PC-3 (cell line): ENCODE measurements at regions not wholly inside any gene's neighbourhood (a gene's known extent, or its start where the extent isn't known, plus 50 kb on each side); places are given as distances from the start of the nearest gene placed in this dataset.

Experiments
- ATAC-seq: fragments of 200-7000 bp; cut with Tn5 transposase; 2 replicates; pipeline ENCODE4 v1.9.1; 2020; ENCODE audit warnings: mild to moderate bottlenecking, moderate library complexity
- BruUV-seq: library from RNA; stranded (reverse); fragments of 400-500 nt; replicated peaks from 2 replicates; lab custom pipeline; 2021; lab: Mats Ljungman, UMichigan
- CTCF ChIA-PET: fragments of 300-600 bp; sonication (Branson Sonifier 250); formaldehyde crosslinking; loops from one replicate; lab custom pipeline; 2022; ENCODE audit warnings: antibody characterized with exemption; lab: Charles Lee
- POLR2A ChIA-PET: fragments of 300-600 bp; sonication (Branson Sonifier 250); formaldehyde crosslinking; loops from one replicate; lab custom pipeline; 2022; ENCODE audit warnings: antibody characterized with exemption; ENCODE audit not compliant: unreplicated experiment; lab: Charles Lee
- DNase-seq: peaks from one replicate; pipeline ENCODE4 v3.0.0-alpha.2; 2015
- H2AFZ ChIP-seq: fragments of 300-600 bp; sonication (generic); 2 replicates; pipeline ENCODE4 v1.6.0; 2016; ENCODE audit warnings: antibody characterized with exemption, low read length
- H3F3A ChIP-seq: fragments of 300-600 bp; sonication (generic); one replicate; pipeline ENCODE4 v1.6.0; 2017; ENCODE audit warnings: antibody characterized with exemption, low read length, control low read depth, mild to moderate bottlenecking; ENCODE audit not compliant: unreplicated experiment
- H3K27ac ChIP-seq: fragments of 300-600 bp; sonication (generic); 2 replicates; pipeline ENCODE4 v1.5.1; 2016; ENCODE audit warnings: mild to moderate bottlenecking, low read length
- H3K27me3 ChIP-seq: fragments of 300-600 bp; sonication (generic); 2 replicates; pipeline ENCODE4 v1.6.1; 2016; ENCODE audit warnings: low read length, mixed read lengths
- H3K36me3 ChIP-seq: fragments of 300-600 bp; sonication (generic); 2 replicates; pipeline ENCODE4 v1.6.1; 2016; ENCODE audit warnings: low read depth, mixed run types, low read length, mixed read lengths
- H3K4me1 ChIP-seq: fragments of 300-600 bp; sonication (generic); 2 replicates; pipeline ENCODE4 v1.5.1; 2016; ENCODE audit warnings: low read length; ENCODE audit not compliant: insufficient read depth
- H3K4me2 ChIP-seq: fragments of 300-600 bp; sonication (generic); 2 replicates; pipeline ENCODE4 v1.6.0; 2016; ENCODE audit warnings: low read length
- H3K4me3 ChIP-seq: fragments of 300-600 bp; sonication (generic); 2 replicates; pipeline ENCODE4 v1.5.1; 2016; ENCODE audit warnings: mild to moderate bottlenecking, low read length, mixed read lengths
- H3K79me2 ChIP-seq: fragments of 300-600 bp; sonication (generic); 2 replicates; pipeline ENCODE4 v1.6.1; 2017; ENCODE audit warnings: low read length, mixed read lengths
- H3K9ac ChIP-seq: fragments of 300-600 bp; sonication (generic); 2 replicates; pipeline ENCODE4 v1.6.0; 2016; ENCODE audit warnings: mild to moderate bottlenecking, low read length
- H3K9me2 ChIP-seq: fragments of 300-600 bp; sonication (generic); replicated peaks from 2 replicates; pipeline ENCODE4 v1.6.1; 2016; ENCODE audit warnings: mixed run types, low read length, mixed read lengths
- H3K9me3 ChIP-seq: fragments of 300-600 bp; sonication (generic); 2 replicates; pipeline ENCODE4 v1.6.1; 2016; ENCODE audit warnings: low read length, mixed read lengths
- H4K20me1 ChIP-seq: fragments of 300-600 bp; sonication (generic); 2 replicates; pipeline ENCODE4 v1.6.1; 2016; ENCODE audit warnings: low read length, mixed read lengths
- CTCF ChIP-seq: fragments of 300-600 bp; sonication (generic); conservative IDR thresholded peaks from 2 replicates; pipeline ENCODE4 v1.5.1; 2017; ENCODE audit warnings: antibody characterized with exemption, low read depth, mild to moderate bottlenecking, low read length
- EZH2 ChIP-seq: fragments of 300-600 bp; sonication (generic); IDR thresholded peaks from one replicate; pipeline ENCODE4 v1.6.1; 2017; ENCODE audit warnings: antibody characterized with exemption, mild to moderate bottlenecking, low read length; ENCODE audit not compliant: unreplicated experiment
- EZH2phosphoT487 ChIP-seq: fragments of 300-600 bp; sonication (generic); IDR thresholded peaks from 2 replicates; pipeline ENCODE4 v1.6.1; 2018; ENCODE audit warnings: mild to moderate bottlenecking, antibody characterized with exemption, low read length, borderline replicate concordance
- intact Hi-C: fragments of 100-400 bp; cut with micrococcal nuclease; formaldehyde crosslinking; loops from 2 replicates; pipeline ENCODE4 v1.9.0; 2023

DNA sequence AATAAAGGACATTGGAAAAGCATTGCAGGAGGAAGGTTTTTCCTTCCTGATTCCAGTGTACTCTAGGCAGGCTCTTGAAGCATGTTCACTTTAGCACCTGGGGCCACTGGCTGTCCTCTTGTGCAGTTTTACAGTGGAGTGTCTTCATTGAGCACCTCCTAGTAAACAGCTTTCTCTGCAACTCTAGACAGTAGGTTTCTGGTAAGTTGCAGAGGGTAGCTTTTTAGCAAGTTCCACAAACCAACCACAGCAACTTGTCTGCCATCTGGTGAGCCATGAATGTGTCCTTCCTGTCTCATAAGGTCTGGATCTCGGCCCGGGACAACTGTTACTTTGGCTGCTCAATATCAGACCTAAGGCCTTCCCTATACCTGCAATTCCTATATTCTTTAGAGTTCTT lies 488.0 kb downstream of the MAN2A1 start:
- DNase-seq (no peak), ATAC-seq (no peak)
- H3K9me3 ChIP-seq: no peaks in the 10 kb centered on the region
- H3K27me3 ChIP-seq: no peaks in the 10 kb centered on the region
- no peak overlapping the region for H2AFZ ChIP-seq
- H3K9ac ChIP-seq: no peak overlapping the region
- H3K27ac ChIP-seq: no peak overlapping the region
- H3K9me2 ChIP-seq: no peaks in the 10 kb centered on the region
- no peak overlapping the region for H3K4me3 ChIP-seq
- H3K4me1 ChIP-seq: no peaks in the 10 kb centered on the region
- H4K20me1 ChIP-seq: no peaks in the 10 kb centered on the region
- no peaks in the 10 kb centered on the region for H3F3A ChIP-seq
- intact Hi-C loops: no loop called here
- no TSS peak for BruUV-seq
- TF ChIP-seq CTCF (no peak), EZH2phosphoT487 (no peak), EZH2 (no peak)
- ChIA-PET POLR2A (no interaction called here), CTCF (no interaction called here)
- no peaks in the 10 kb centered on the region for H3K36me3 ChIP-seq
- H3K79me2 ChIP-seq: no peaks in the 10 kb centered on the region
- H3K4me2 ChIP-seq: no peak overlapping the region

- ChIA-PET CTCF (no interaction called here), POLR2A (no interaction called here)
- ATAC-seq (no peak), DNase-seq (no peak)
- no peak overlapping the region for H2AFZ ChIP-seq
- intact Hi-C loops: no loop called here
- H3K9ac ChIP-seq: no peak overlapping the region
- H3K4me3 ChIP-seq: no peak overlapping the region
- TF ChIP-seq EZH2phosphoT487 (no peak), CTCF (no peak), EZH2 (no peak)
- no peaks in the 10 kb centered on the region for H3K79me2 ChIP-seq
- no peaks in the 10 kb centered on the region for H3K4me1 ChIP-seq
- no peaks in the 10 kb centered on the region for H3K36me3 ChIP-seq
- H3K9me3 ChIP-seq: no peaks in the 10 kb centered on the region
- no peaks in the 10 kb centered on the region for H4K20me1 ChIP-seq
- H3K27me3 ChIP-seq: no peaks in the 10 kb centered on the region
- no peak overlapping the region for H3K27ac ChIP-seq
- no peaks in the 10 kb centered on the region for H3F3A ChIP-seq
- no peak overlapping the region for H3K4me2 ChIP-seq
- H3K9me2 ChIP-seq: no peaks in the 10 kb centered on the region
- no TSS peak for BruUV-seq
These were observed 489.6 kb downstream of the MAN2A1 start for GRCh38 chr5:110179321-110179720.

DNA sequence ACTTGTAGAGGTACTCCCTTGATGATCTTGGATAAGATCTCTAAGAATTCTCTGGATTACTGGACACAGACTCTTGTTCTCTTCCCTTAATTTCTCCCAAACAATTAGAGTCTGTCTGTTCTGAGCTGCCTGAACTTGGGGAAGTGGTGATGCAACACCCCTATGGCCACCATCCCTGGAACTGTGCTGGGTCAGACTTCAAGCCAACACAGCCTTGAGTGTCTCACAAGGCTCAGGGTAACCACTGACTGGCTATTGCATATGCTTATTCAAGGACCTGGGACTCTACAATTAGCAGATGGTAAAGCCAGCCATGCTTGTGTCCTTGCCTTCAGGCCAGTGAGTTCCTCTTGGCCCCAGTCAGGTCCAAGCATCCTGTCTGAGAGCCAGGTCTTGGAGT lies 504.5 kb downstream of the MAN2A1 start:
- H3F3A ChIP-seq: no peaks in the 10 kb centered on the region
- H3K9me2 ChIP-seq: no peaks in the 10 kb centered on the region
- ATAC-seq (no peak), DNase-seq (no peak)
- no peak overlapping the region for H2AFZ ChIP-seq
- no peaks in the 10 kb centered on the region for H3K36me3 ChIP-seq
- H3K27ac ChIP-seq: no peak overlapping the region
- no peaks in the 10 kb centered on the region for H3K79me2 ChIP-seq
- ChIA-PET POLR2A (no interaction called here), CTCF (no interaction called here)
- H3K9ac ChIP-seq: no peak overlapping the region
- no peak for TF ChIP-seq CTCF
- TF ChIP-seq EZH2phosphoT487: no peak
- TF ChIP-seq EZH2: no peak
- H3K4me2 ChIP-seq: no peak overlapping the region
- intact Hi-C loops: no loop called here
- BruUV-seq: no TSS peak
- H3K9me3 ChIP-seq: no peaks in the 10 kb centered on the region
- no peaks in the 10 kb centered on the region for H3K27me3 ChIP-seq
- H3K4me1 ChIP-seq: no peaks in the 10 kb centered on the region
- no peak overlapping the region for H3K4me3 ChIP-seq
- no peaks in the 10 kb centered on the region for H4K20me1 ChIP-seq
